Mesothelial cell of epicardium (in vitro differentiated cells): ENCODE measurements at regions not wholly inside any gene's neighbourhood (a gene's known extent, or its start where the extent isn't known, plus 50 kb on each side); places are given as distances from the start of the nearest gene placed in this dataset.
"Not testable (repeated sequence)": the region's sequence is repeated elsewhere in the genome, so short reads cannot be mapped to it uniquely, and the experiment has no call there.

Source experiments
- DNase-seq, 2 experiments: peaks; one replicate each; pipeline ENCODE4 v3.0.0; 2021; ENCODE audit warnings: low spot score in 2 of 2; ENCODE audit not compliant: unreplicated experiment in 2 of 2
- H3K27ac Mint-ChIP-seq: 2 replicates; pipeline ENCODE4 v1.8.0; 2021; ENCODE audit warnings: mixed read lengths
- H3K27me3 Mint-ChIP-seq: 2 replicates; pipeline ENCODE4 v1.8.0; 2021; ENCODE audit warnings: low read depth, mixed read lengths
- H3K36me3 Mint-ChIP-seq: 2 replicates; pipeline ENCODE4 v1.8.0; 2021; ENCODE audit warnings: mixed read lengths
- H3K4me1 Mint-ChIP-seq: 2 replicates; pipeline ENCODE4 v1.8.0; 2021; ENCODE audit warnings: mixed read lengths
- H3K4me3 Mint-ChIP-seq: 2 replicates; pipeline ENCODE4 v1.8.0; 2021; ENCODE audit warnings: mild to moderate bottlenecking, moderate library complexity, mixed read lengths
- H3K9me3 Mint-ChIP-seq: 2 replicates; pipeline ENCODE4 v1.8.0; 2021; ENCODE audit warnings: mixed read lengths
- TF ChIP-seq, protein P1 (sequence below): fragments of 200-600 bp; sonication (generic); IDR thresholded peaks from one replicate; pipeline ENCODE4 v1.5.0; 2021; ENCODE audit warnings: antibody characterized with exemption; ENCODE audit not compliant: unreplicated experiment

DNA sequence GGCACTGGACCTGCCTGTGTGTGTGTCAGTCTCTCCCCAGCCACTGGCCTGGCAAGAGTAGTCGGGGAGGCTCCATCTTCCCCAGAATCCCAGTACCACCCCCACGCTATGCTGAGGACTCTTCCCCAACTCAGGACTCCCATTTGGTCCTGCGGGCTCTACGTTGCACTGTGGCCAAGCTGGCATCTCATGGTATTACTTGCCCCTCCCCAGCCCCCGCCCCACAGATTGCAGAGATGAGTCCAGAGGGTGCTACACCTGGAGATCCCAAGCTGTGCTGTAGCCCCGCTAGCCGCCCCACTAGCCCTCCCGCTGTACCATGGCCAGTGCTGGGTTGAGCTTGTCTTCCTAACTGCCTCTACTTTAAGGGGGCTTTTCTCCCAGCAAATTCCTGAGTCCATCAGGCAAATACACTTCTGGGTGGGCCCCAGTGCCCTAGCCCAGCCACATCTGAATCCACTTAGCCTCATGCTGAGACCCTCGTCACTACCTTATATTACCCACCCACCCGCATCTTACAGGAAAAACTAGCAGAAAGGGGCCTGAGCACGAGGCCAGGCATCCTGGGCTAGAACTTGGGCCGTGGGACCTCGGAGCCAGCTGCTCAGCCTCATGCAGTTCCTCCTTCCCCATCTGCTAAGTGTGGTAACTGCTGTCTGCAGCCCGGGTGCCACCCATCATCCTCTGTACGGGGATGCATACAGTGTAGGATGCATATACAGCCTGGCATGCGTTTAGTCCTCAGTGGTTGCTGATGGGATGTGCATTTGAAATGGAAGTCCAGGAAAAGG is 65.8 kb upstream of the CACUL1 start:
- no peaks in the 10 kb centered on the region for H3K36me3 Mint-ChIP-seq
- H3K4me3 Mint-ChIP-seq = no peak overlapping the region
- H3K27ac Mint-ChIP-seq = no peak overlapping the region
- no peaks in the 10 kb centered on the region for H3K9me3 Mint-ChIP-seq
- TF ChIP-seq, protein P1, sequence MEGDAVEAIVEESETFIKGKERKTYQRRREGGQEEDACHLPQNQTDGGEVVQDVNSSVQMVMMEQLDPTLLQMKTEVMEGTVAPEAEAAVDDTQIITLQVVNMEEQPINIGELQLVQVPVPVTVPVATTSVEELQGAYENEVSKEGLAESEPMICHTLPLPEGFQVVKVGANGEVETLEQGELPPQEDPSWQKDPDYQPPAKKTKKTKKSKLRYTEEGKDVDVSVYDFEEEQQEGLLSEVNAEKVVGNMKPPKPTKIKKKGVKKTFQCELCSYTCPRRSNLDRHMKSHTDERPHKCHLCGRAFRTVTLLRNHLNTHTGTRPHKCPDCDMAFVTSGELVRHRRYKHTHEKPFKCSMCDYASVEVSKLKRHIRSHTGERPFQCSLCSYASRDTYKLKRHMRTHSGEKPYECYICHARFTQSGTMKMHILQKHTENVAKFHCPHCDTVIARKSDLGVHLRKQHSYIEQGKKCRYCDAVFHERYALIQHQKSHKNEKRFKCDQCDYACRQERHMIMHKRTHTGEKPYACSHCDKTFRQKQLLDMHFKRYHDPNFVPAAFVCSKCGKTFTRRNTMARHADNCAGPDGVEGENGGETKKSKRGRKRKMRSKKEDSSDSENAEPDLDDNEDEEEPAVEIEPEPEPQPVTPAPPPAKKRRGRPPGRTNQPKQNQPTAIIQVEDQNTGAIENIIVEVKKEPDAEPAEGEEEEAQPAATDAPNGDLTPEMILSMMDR = no peak
- H3K27me3 Mint-ChIP-seq = peaks cover 4% of the 10 kb centered on the region
- no peak for DNase-seq
- no peaks in the 10 kb centered on the region for H3K4me1 Mint-ChIP-seq

DNA sequence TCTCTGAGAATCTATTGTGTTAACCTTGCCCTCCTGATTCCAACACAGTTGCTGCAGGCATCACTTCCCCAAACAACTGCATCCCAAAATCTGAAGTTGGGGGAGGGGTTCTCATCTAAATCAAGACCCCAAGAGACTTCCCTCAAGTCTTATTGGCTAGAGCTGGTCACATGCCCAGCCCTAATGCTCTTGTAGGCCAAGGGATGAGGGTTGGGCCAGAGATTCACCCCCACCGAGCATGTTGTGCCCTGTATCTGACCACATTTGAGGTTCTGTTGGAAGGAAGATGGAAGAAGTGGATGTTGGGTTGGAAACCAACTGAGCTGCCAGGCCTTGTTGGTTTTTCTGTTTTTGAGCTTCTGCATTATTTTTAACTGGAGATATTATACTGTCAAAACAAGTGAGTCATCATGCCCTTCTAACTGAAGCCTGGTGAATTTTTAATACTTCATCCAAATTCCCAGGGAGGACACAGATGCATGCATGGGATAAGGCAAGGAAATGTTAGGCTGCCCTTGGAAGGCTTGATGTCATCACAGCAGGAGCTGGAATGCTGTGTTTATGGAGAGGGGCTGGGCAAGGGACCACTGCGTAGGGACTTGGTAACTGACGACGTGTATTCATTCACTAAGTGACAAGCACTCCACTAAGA is 68.6 kb upstream of the CACUL1 start:
- no peak overlapping the region for H3K27ac Mint-ChIP-seq
- peaks cover 2% of the 10 kb centered on the region for H3K27me3 Mint-ChIP-seq
- no peak overlapping the region for H3K4me3 Mint-ChIP-seq
- TF ChIP-seq, protein P1 = no peak
- DNase-seq = peak in 1 of 2 experiments; percentile 1
- H3K9me3 Mint-ChIP-seq = no peaks in the 10 kb centered on the region
- no peaks in the 10 kb centered on the region for H3K36me3 Mint-ChIP-seq
- no peaks in the 10 kb centered on the region for H3K4me1 Mint-ChIP-seq

DNA sequence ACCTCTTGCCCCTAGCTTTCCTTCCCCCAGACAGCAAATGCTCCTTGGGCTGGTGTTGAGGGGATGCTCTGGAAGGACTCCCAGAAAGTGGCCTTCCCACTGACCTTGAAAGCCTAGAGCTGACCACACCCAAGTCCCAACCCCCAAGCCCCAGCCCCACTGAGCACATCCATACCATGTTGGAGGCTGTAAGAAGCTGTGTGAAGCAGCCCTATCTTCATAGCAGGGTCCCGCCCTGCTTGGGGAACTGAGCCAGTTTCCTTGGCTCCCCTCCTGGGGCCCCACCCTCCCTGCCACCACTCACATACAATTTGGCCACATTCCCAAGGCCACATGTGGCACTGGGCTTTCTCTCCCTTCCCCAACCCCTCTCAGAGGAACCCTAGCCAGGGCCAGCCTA is 72.3 kb upstream of the CACUL1 start:
- H3K4me3 Mint-ChIP-seq = no peak overlapping the region
- H3K36me3 Mint-ChIP-seq = no peaks in the 10 kb centered on the region
- peaks cover 10% of the 10 kb centered on the region for H3K4me1 Mint-ChIP-seq
- peaks cover 8% of the 10 kb centered on the region for H3K27me3 Mint-ChIP-seq
- DNase-seq = peak in 1 of 2 experiments; percentile 3
- TF ChIP-seq, protein P1 = no peak
- no peak overlapping the region for H3K27ac Mint-ChIP-seq
- no peaks in the 10 kb centered on the region for H3K9me3 Mint-ChIP-seq

DNA sequence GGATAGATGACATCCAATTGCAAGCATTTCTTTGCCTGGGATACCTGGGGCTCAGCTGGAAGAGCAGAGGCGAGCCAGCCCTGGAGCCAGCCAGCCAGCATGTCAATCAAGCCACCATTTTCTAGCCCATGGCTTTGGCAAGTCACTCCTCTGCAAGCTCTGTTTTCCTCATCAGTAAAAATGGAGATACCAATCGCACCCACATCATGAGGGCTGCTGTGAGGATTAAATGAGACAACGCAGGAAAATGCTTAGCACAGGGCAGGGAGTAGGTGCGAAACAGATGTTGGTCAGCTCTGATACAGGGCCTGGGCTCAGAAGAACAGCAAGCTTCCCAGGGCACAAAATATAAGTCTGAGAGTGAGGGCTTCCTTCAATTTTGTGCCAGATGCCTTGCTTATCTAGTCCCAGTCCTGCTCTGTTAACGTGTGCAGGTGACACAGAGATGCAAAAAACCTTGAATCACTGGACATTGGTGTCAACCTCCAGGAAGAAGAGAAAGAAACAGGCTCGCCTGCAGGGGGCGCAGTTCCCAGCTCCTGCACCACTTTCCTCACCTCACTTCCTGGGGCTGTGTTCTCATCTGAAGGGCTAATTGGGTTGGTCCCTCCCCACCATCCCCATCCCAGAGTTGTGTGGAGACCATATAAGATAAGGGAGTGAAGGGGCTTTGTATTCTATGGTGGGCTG is 72.8 kb upstream of the CACUL1 start:
- no peak overlapping the region for H3K4me3 Mint-ChIP-seq
- no peak overlapping the region for H3K27ac Mint-ChIP-seq
- TF ChIP-seq, protein P1 = peak; percentile 25
- H3K9me3 Mint-ChIP-seq = no peaks in the 10 kb centered on the region
- DNase-seq = peak in 1 of 2 experiments; percentile 9
- H3K4me1 Mint-ChIP-seq = peaks cover 16% of the 10 kb centered on the region
- H3K27me3 Mint-ChIP-seq = peaks cover 8% of the 10 kb centered on the region
- H3K36me3 Mint-ChIP-seq = no peaks in the 10 kb centered on the region

DNA sequence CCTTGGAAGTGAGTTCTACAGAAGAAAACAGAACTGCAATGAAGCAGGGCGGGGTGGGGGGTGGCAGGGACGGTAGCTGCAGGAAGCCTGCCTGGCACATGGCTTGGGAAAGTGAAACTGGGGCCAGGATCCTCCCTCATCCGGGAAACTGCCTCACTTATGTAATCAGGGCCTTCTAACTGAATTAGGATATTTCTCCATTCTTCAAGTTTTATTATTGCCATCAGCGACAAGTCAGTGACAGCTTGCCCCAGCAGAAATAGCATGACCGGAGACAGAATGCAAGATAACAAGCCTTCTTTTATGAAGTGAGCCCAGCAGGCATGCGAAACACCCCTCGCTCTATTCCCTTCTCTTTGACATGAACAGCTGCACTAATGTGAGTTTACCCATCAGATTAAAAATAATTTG is 77.5 kb upstream of the CACUL1 start:
- TF ChIP-seq, protein P1 = no peak
- Mint-ChIP-seq H3K4me1 (peaks cover 32% of the 10 kb centered on the region), H3K36me3 (no peaks in the 10 kb centered on the region), H3K9me3 (no peaks in the 10 kb centered on the region), H3K4me3 (peak overlapping the region; percentile 12), H3K27ac (peak overlapping the region; percentile 89), H3K27me3 (peaks cover 8% of the 10 kb centered on the region)
- peak in 1 of 2 experiments; percentile 19 for DNase-seq

DNA sequence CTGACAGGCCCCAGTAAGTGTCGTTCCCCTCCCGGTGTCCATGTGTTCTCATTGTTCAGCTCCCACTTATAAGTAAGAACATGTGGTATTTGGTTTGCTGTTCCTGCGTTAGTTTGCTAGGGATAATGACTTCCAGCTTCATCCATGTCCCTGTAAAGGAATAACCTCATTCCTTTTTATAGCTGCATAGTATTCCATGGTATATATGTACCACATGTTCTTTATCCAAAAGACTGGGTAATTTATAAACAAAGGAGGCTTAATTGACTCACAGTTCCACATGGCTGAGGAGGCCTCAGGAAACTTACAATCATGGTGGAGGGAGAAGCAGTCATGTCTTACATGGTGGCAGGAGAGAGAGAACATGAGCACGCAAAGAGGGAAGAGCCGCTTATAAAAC is 79.6 kb upstream of the CACUL1 start:
- DNase-seq, H3K27ac Mint-ChIP-seq, H3K36me3 Mint-ChIP-seq, H3K27me3 Mint-ChIP-seq, H3K4me3 Mint-ChIP-seq, H3K9me3 Mint-ChIP-seq: not testable (repeated sequence)
- peaks cover 32% of the 10 kb centered on the region for H3K4me1 Mint-ChIP-seq
